ENCODE measurements at regions not wholly inside any gene's neighbourhood (a gene's known extent, or its start where the extent isn't known, plus 50 kb on each side); places are given as distances from the start of the nearest gene placed in this dataset.

DNA sequence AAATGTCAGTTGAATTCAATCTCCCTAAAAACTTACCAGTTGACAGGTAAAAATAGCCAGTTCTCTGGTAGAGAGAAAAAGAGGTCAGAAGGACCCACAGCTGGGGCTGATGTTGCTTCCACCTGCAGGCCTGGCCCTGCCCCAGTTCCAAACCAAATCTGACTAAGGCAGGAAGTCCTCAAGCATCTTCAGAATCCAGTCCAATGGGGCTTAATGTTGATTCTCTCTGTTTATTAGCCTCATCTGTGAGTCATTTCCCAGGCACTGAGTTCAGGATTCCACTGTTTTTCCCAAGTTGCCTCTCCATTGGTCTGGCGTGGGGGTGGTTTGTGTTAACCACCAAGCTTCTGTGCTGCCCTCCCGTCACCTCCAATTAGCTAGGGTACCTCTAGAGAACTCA lies 601.8 kb downstream of the INSC start:
- DNase-seq (no peak), ATAC-seq (no peak)
- Mint-ChIP-seq H3K4me1 (no peaks in the 10 kb centered on the region), H3K4me3 (no peak overlapping the region), H3K9me3 (ENCODE audit: low read depth) (no peaks in the 10 kb centered on the region), H3K36me3 (ENCODE audit: low read depth) (no peaks in the 10 kb centered on the region), H3K27me3 (peaks cover 2% of the 10 kb centered on the region), H3K27ac (no peak overlapping the region)
- POLR2A ChIA-PET: no interaction called here
- CTCF ChIA-PET: interaction anchor here (0.7 kb wide), 1 partner anchor 79 kb away, joined by 3 read pairs; no protein-coding TSS in a partner anchor
- intact Hi-C loops (cut with DNase I, micrococcal nuclease): no loop called here

DNA sequence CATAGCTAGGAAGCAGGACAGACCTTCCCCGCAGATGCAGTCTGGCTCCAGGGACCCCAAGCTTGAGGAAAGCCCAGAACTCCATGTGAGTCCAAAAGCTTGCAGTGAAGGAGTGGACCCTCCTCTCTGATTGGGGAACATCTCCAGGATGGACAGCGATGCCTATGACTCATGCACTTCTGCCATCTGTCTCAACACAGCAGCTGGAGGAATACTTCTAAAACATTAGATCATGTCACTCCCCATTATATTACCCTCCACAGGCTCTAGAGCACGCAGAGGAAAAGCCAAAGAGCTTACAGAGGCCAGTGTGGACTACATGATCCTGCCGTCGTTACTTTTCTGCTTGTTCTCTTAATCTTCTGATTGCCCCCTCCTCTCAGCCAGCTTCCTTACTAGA lies 605.7 kb downstream of the INSC start:
- ChIA-PET POLR2A (no interaction called here), CTCF (no interaction called here)
- H3K4me1 Mint-ChIP-seq: no peaks in the 10 kb centered on the region
- no peaks in the 10 kb centered on the region for H3K36me3 Mint-ChIP-seq (ENCODE audit: low read depth)
- ATAC-seq (no peak), DNase-seq (no peak)
- peaks cover 2% of the 10 kb centered on the region for H3K27me3 Mint-ChIP-seq
- intact Hi-C loops (cut with DNase I, micrococcal nuclease): no loop called here
- H3K4me3 Mint-ChIP-seq: no peak overlapping the region
- no peak overlapping the region for H3K27ac Mint-ChIP-seq
- no peaks in the 10 kb centered on the region for H3K9me3 Mint-ChIP-seq (ENCODE audit: low read depth)

DNA sequence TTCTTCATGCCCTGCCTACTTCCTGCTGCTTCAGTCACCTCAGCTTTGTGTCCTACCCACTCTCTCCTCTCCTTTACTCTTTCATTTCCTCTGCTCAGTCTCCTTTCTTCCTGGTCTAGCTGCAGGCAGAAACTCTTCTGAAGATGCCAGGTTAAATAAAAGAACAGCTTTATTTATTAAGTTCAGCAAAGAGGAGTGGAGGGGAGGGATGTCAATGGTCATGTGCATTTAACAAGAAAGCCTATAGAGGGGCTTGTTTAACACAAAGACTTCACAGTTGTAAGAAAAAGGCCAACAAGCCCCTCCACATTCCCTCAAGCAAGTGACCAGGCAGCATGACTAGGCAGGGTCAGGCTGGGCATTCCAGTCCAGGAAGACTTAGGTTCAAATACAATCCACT lies 609.2 kb downstream of the INSC start:
- DNase-seq: no peak
- Mint-ChIP-seq H3K4me3 (no peak overlapping the region), H3K36me3 (ENCODE audit: low read depth) (no peaks in the 10 kb centered on the region), H3K27me3 (peaks cover 6% of the 10 kb centered on the region), H3K9me3 (ENCODE audit: low read depth) (no peaks in the 10 kb centered on the region), H3K4me1 (no peaks in the 10 kb centered on the region), H3K27ac (no peak overlapping the region)
- ChIA-PET CTCF (interaction anchor here (0.5 to 1.2 kb wide), 2 partner anchors 24 to 368 kb away, joined by 3 read pairs; no protein-coding TSS in a partner anchor), POLR2A (no interaction called here)
- intact Hi-C loops (cut with DNase I, micrococcal nuclease): no loop called here
- ATAC-seq: no peak

DNA sequence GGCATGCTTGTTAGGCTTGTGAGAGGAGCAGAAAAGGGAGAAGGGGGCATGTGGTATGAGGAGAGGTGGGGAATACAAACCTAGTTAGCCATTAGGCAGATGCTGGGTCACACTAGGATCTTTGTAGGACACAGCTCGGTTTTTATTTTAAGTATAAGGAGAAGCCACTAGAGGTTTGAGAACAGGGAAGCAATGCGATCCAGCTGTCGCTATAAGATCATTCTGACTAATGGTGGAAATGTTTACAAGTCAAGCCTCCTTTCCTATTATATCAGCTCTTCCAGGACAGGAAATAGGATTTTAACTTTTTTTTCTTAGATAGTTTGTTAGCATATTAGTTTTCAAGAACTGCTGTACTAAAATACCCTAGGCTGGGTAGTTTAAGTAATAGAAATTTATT lies 609.9 kb downstream of the INSC start:
- Mint-ChIP-seq H3K9me3 (ENCODE audit: low read depth) (no peaks in the 10 kb centered on the region), H3K4me3 (no peak overlapping the region), H3K4me1 (no peaks in the 10 kb centered on the region), H3K36me3 (ENCODE audit: low read depth) (no peaks in the 10 kb centered on the region), H3K27ac (no peak overlapping the region), H3K27me3 (peaks cover 6% of the 10 kb centered on the region)
- intact Hi-C loops (cut with DNase I, micrococcal nuclease): no loop called here
- POLR2A ChIA-PET: no interaction called here
- CTCF ChIA-PET: interaction anchor here (0.5 to 1.2 kb wide), 2 partner anchors 24 to 369 kb away, joined by 3 read pairs; no protein-coding TSS in a partner anchor
- ATAC-seq (no peak), DNase-seq (no peak)

DNA sequence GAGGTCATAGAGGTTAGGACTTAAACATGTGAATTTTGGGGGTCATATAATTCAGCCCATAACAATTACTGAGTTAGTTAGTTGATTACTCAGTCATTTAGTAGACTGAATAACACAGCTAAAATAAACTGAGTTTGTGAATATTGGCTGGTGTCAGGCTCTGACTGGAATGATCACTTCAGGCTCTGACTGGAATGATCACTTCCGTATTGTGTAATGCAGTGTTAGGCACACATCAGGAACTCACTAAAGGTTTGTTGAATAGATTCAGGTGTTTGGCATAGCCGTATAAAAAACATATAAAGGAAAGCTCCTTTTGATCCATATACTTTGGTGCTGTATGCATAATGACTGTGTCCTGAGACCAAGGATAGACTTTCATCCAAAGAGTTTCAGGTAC lies 610.5 kb downstream of the INSC start:
- CTCF ChIA-PET: interaction anchor here (1.2 kb wide), 1 partner anchor 23 kb away, joined by 3 read pairs; no protein-coding TSS in a partner anchor
- intact Hi-C loops (cut with DNase I, micrococcal nuclease): no loop called here
- DNase-seq (no peak), ATAC-seq (no peak)
- H3K27ac Mint-ChIP-seq: no peak overlapping the region
- POLR2A ChIA-PET: no interaction called here
- no peaks in the 10 kb centered on the region for H3K4me1 Mint-ChIP-seq
- peaks cover 6% of the 10 kb centered on the region for H3K27me3 Mint-ChIP-seq
- H3K4me3 Mint-ChIP-seq: no peak overlapping the region
- H3K36me3 Mint-ChIP-seq (ENCODE audit: low read depth): no peaks in the 10 kb centered on the region
- no peaks in the 10 kb centered on the region for H3K9me3 Mint-ChIP-seq (ENCODE audit: low read depth)

DNA sequence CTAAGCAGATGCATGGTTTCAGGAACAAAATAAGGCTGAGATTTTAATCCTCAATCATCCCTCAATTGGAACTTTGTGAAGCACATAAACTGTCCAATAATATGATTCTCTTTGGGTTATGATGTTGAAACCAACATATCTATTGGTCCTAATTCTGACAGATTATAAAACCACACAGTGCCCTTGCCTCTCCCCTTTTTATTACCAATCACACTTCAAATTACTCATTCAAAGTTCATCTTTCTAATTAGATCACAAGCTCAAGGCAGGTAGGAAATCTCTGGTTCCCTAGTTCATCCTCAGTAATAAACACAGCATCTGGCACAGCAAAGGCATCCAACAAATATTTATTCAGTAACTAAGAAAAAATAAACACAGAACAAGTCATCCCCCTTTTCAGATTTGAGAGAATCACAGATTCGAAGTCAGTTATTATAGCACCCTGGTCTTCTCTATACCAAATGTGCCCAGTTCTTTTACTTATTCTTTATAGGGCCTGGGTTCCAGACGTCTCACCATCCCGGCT lies 611.6 kb downstream of the INSC start:
- H3K27me3 Mint-ChIP-seq: peaks cover 6% of the 10 kb centered on the region
- H3K4me1 Mint-ChIP-seq: no peaks in the 10 kb centered on the region
- POLR2A ChIA-PET: no interaction called here
- ATAC-seq (no peak), DNase-seq (no peak)
- no peak overlapping the region for H3K27ac Mint-ChIP-seq
- no peaks in the 10 kb centered on the region for H3K36me3 Mint-ChIP-seq (ENCODE audit: low read depth)
- intact Hi-C loops (cut with DNase I, micrococcal nuclease): no loop called here
- CTCF ChIA-PET: no interaction called here
- H3K4me3 Mint-ChIP-seq: no peak overlapping the region
- H3K9me3 Mint-ChIP-seq (ENCODE audit: low read depth): no peaks in the 10 kb centered on the region

DNA sequence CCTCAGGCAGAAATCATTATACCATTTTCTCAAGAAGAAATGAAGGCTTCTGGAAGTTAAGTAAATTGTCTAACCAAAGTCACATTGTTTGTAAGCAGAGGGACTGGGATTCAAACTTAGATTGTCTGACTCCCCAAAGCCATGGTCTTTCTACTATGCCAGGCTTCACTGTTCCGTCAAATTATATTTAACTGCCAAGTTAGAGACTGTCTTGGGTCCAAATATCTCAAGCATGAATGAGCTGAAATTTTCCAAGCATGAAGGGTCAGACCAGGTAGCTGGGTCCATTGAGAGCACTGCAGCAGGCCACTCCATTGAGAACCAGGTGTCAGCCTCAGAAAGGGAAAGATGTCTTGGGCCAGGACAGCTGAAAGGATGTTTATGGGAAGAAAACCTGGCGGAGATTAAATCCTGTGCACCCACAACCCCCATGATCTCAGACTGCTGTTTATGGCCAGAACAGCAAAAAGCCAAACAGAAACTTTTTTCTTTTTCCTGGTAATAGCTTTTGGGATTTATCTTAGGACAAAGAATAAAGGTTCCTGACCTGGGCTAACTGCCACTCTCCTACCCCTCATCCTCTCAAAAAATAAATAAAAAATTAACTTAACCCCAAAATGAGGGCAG lies 612.3 kb downstream of the INSC start:
- Mint-ChIP-seq H3K4me3 (no peak overlapping the region), H3K27me3 (peaks cover 6% of the 10 kb centered on the region), H3K4me1 (no peaks in the 10 kb centered on the region), H3K9me3 (ENCODE audit: low read depth) (no peaks in the 10 kb centered on the region), H3K27ac (no peak overlapping the region), H3K36me3 (ENCODE audit: low read depth) (no peaks in the 10 kb centered on the region)
- POLR2A ChIA-PET: no interaction called here
- CTCF ChIA-PET: no interaction called here
- intact Hi-C loops (cut with DNase I, micrococcal nuclease): no loop called here
- no peak for ATAC-seq
- no peak for DNase-seq

DNA sequence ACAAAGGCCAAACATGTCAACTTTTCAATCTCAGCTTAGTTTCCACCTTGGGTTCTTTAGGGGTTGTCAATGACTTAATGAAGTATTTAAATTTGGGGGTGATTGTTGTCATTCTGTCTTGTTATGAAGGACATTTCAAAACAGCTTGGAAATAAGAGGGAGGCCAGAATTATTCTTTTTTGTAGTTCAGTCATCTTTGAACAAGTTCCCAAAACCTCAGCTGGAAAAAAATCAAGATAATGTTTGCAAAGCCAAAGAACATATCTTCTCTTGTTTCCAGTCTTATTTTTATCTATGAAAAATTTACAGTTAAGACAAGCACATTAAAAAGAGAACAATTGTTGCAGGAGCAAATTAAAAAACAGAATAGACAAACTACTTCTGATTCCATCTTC lies 612.8 kb downstream of the INSC start:
- no peak overlapping the region for H3K4me3 Mint-ChIP-seq
- H3K9me3 Mint-ChIP-seq (ENCODE audit: low read depth): no peaks in the 10 kb centered on the region
- no peak overlapping the region for H3K27ac Mint-ChIP-seq
- ATAC-seq (no peak), DNase-seq (no peak)
- no peaks in the 10 kb centered on the region for H3K4me1 Mint-ChIP-seq
- intact Hi-C loops (cut with DNase I, micrococcal nuclease): no loop called here
- CTCF ChIA-PET: no interaction called here
- H3K27me3 Mint-ChIP-seq: peaks cover 6% of the 10 kb centered on the region
- POLR2A ChIA-PET: no interaction called here
- H3K36me3 Mint-ChIP-seq (ENCODE audit: low read depth): no peaks in the 10 kb centered on the region

DNA sequence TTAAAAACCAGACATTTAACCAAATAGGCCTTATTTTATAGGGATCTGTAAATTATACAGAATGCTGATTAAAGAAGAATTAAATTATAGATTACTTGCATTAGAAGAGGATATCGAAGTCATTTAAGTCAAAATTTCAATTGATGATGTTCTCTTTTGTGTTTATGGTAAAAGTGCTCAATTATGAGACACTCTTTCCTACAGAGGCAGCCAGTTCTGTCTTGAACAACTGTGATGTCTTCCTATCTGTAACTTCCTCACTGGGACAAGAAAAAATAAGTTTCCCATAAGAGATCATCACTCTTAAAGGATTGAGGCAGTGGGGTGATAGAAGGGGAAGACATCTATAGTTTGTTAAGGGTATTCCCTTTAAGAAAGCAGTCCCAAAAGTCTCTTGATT lies 613.5 kb downstream of the INSC start:
- H3K4me3 Mint-ChIP-seq: no peak overlapping the region
- CTCF ChIA-PET: no interaction called here
- DNase-seq (no peak), ATAC-seq (no peak)
- intact Hi-C loops (cut with DNase I, micrococcal nuclease): no loop called here
- no peaks in the 10 kb centered on the region for H3K9me3 Mint-ChIP-seq (ENCODE audit: low read depth)
- no peaks in the 10 kb centered on the region for H3K36me3 Mint-ChIP-seq (ENCODE audit: low read depth)
- no peak overlapping the region for H3K27ac Mint-ChIP-seq
- H3K27me3 Mint-ChIP-seq: peaks cover 8% of the 10 kb centered on the region
- POLR2A ChIA-PET: no interaction called here
- H3K4me1 Mint-ChIP-seq: no peaks in the 10 kb centered on the region

DNA sequence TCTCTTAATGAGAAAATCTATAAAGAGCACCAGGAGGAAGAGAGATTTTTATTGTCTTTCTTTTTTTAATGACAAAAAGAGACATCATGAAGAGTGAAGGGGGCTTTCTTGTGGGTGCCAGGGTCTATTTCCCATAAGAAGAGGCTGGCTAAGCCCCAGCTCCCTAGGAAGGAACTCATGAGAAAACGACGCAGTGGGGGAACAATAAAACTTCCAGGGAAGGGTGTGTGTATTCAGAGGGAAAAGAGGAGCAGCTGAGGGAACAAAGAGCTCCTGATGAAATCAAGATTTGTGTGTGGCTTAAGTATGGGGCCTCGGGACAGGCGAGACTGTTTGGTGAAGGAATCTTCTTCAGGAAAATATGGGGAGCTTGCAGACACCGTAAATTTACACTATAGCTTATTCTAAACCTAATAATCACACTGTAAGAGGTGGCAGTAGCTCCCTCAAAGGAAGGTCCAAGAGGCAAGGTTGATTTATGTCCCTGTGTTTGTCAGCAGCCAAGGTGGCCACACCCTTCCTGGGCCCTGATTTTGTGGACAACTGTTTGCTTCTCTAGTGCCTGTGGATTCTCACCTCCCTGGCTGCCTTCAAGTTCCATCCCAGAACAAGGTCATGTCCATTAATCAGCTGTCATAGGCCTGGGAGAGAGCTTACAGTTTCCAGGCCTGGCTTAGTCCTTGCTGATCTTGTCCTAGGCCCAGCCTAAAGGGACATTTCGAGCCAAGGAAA lies 615.7 kb downstream of the INSC start:
- Mint-ChIP-seq H3K27ac (no peak overlapping the region), H3K4me1 (no peaks in the 10 kb centered on the region), H3K36me3 (ENCODE audit: low read depth) (no peaks in the 10 kb centered on the region), H3K27me3 (peaks cover 8% of the 10 kb centered on the region), H3K9me3 (ENCODE audit: low read depth) (no peaks in the 10 kb centered on the region), H3K4me3 (no peak overlapping the region)
- ChIA-PET CTCF (interaction anchor here (0.8 kb wide), 1 partner anchor 247 kb away, joined by 3 read pairs; no protein-coding TSS in a partner anchor), POLR2A (no interaction called here)
- DNase-seq: no peak
- intact Hi-C loops (cut with DNase I, micrococcal nuclease): no loop called here
- ATAC-seq: no peak

DNA sequence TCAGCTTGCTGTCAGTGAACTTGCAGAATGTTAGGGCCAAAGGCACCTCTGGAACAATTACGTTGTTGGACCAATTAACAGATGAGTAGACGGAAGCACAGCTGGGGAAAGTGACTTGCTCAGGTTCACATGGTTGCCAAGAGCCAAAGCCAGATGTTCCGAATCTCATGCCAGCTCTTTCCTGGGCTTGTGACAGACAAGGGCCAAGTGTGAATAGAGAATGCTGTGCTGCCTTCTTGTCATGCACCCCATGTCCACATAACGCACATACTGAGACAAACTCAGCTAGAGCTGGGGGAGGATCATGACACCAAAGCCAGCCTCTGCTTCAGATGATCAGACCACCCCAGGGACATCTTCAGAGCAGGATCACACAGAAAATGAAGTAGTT lies 616.3 kb downstream of the INSC start:
- H3K9me3 Mint-ChIP-seq (ENCODE audit: low read depth): no peaks in the 10 kb centered on the region
- CTCF ChIA-PET: no interaction called here
- H3K4me1 Mint-ChIP-seq: no peaks in the 10 kb centered on the region
- H3K27me3 Mint-ChIP-seq: peaks cover 8% of the 10 kb centered on the region
- H3K36me3 Mint-ChIP-seq (ENCODE audit: low read depth): no peaks in the 10 kb centered on the region
- ATAC-seq: no peak
- no peak overlapping the region for H3K27ac Mint-ChIP-seq
- intact Hi-C loops (cut with DNase I, micrococcal nuclease): no loop called here
- H3K4me3 Mint-ChIP-seq: no peak overlapping the region
- POLR2A ChIA-PET: no interaction called here
- DNase-seq: no peak

DNA sequence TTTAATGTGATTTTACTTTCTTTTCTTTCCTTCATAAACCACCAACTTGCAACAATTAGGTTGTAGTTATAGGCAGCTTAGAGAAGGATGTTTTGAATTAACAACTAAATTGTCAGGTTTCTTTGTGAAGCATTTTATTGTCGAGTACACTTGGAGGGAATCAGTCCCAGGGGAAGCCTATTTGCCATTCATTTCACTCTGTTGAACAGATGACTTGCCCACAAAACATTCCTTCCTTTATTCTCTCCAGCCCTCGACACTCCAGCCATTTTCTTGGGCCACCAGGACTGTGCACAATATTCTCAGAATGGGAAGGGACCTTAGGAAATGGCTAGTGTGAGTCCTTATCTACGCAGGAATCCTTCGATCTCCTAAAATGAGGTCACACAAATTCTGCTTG lies 620.6 kb downstream of the SOX6 start:
- intact Hi-C loops (cut with DNase I, micrococcal nuclease): no loop called here
- ATAC-seq: no peak
- Mint-ChIP-seq H3K4me3 (no peak overlapping the region), H3K4me1 (no peaks in the 10 kb centered on the region), H3K9me3 (ENCODE audit: low read depth) (no peaks in the 10 kb centered on the region), H3K27me3 (peaks cover 12% of the 10 kb centered on the region), H3K36me3 (ENCODE audit: low read depth) (no peaks in the 10 kb centered on the region), H3K27ac (no peak overlapping the region)
- ChIA-PET CTCF (no interaction called here), POLR2A (no interaction called here)
- no peak for DNase-seq
